Ishikawa (cell line): ENCODE measurements at regions not wholly inside any gene's neighbourhood (a gene's known extent, or its start where the extent isn't known, plus 50 kb on each side); places are given as distances from the start of the nearest gene placed in this dataset.

Experiments used
- EGR1 ChIP-seq: IDR thresholded peaks from 2 replicates; pipeline ENCODE4 v1.6.1; 2012
- EP300 ChIP-seq: IDR thresholded peaks from 2 replicates; pipeline ENCODE4 v1.6.1; 2012; ENCODE audit warnings: borderline replicate concordance
- MAX ChIP-seq: IDR thresholded peaks from 2 replicates; pipeline ENCODE4 v1.6.1; 2012
- RAD21 ChIP-seq: IDR thresholded peaks from 2 replicates; pipeline ENCODE4 v1.6.1; 2012; ENCODE audit warnings: low read depth
- REST ChIP-seq: IDR thresholded peaks from 2 replicates; pipeline ENCODE4 v1.6.1; 2012; ENCODE audit warnings: low read depth, mild to moderate bottlenecking
- TAF1 ChIP-seq: IDR thresholded peaks from 2 replicates; pipeline ENCODE4 v1.6.1; 2012; ENCODE audit warnings: low read depth, mild to moderate bottlenecking
- TEAD4 ChIP-seq: IDR thresholded peaks from 2 replicates; pipeline ENCODE4 v1.6.1; 2012
- USF1 ChIP-seq: IDR thresholded peaks from 2 replicates; pipeline ENCODE4 v1.6.1; 2012
- YY1 ChIP-seq: IDR thresholded peaks from 2 replicates; pipeline ENCODE4 v1.6.1; 2012; ENCODE audit warnings: low read depth

- no peak for TF ChIP-seq TAF1
- no peak for TF ChIP-seq RAD21
- TF ChIP-seq MAX = no peak
- no peak for TF ChIP-seq EP300
- TF ChIP-seq REST = no peak
- no peak for TF ChIP-seq TEAD4
- TF ChIP-seq EGR1 = no peak
- TF ChIP-seq USF1 = no peak
- no peak for TF ChIP-seq YY1
Measured at GRCh38 chr5:77915346-77915745, 139.2 kb upstream of the TBCA start.
